Activated CD4-positive, alpha-beta memory T cell treated with anti-CD3 and anti-CD28 coated beads, Interleukin-2, amount 10 ng/mL, durations not matched to agents 7 days and 5 days (primary cell): ENCODE measurements at regions not wholly inside any gene's neighbourhood (a gene's known extent, or its start where the extent isn't known, plus 50 kb on each side); places are given as distances from the start of the nearest gene placed in this dataset.

ENCODE experiments used
- CTCF ChIA-PET: fragments of 350-600 bp; sonication (Branson Sonifier 250); formaldehyde crosslinking; loops from one replicate; lab custom pipeline; 2021; ENCODE audit warnings: antibody characterized with exemption, inconsistent platforms; lab: Charles Lee
- POLR2A ChIA-PET: fragments of 350-600 bp; sonication (Branson Sonifier 250); formaldehyde crosslinking; loops from one replicate; lab custom pipeline; 2021; ENCODE audit warnings: antibody characterized with exemption; lab: Charles Lee
- DNase-seq: peaks from one replicate; pipeline ENCODE4 v3.0.0-alpha.2; 2020
- H3K27ac Mint-ChIP-seq: one replicate; pipeline ENCODE4 v1.8.0; 2021; ENCODE audit warnings: mild to moderate bottlenecking, mixed read lengths
- H3K27me3 Mint-ChIP-seq: one replicate; pipeline ENCODE4 v1.8.0; 2021; ENCODE audit warnings: mixed read lengths
- H3K36me3 Mint-ChIP-seq: one replicate; pipeline ENCODE4 v1.8.0; 2021; ENCODE audit warnings: low read depth, mixed read lengths
- H3K4me1 Mint-ChIP-seq: one replicate; pipeline ENCODE4 v1.8.0; 2021; ENCODE audit warnings: mixed read lengths
- H3K4me3 Mint-ChIP-seq: one replicate; pipeline ENCODE4 v1.8.0; 2021; ENCODE audit warnings: mild to moderate bottlenecking, mixed read lengths
- H3K9me3 Mint-ChIP-seq: one replicate; pipeline ENCODE4 v1.8.0; 2021; ENCODE audit warnings: mixed read lengths

DNA sequence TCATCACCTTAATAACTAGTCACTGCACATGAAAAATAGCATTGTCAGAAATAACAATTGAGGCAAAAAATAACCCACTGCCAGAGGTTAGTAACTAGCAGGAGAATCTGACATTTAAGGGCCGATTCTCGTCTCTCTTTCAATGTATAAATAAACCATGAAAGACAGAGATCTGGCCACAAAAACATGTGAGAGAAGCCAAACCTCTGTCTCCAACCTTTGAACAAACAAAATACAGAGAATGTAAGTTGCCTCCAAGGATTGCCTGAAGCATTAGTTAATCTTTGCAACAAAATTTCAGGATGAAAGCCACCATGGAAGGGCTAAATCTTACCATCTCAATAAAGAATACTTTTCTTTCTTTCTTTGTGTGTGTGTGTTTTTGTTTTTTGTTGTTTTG is 257.4 kb upstream of the TMTC1 start:
- no peak overlapping the region for H3K4me3 Mint-ChIP-seq
- DNase-seq, result no peak
- no peak overlapping the region for H3K27ac Mint-ChIP-seq
- H3K4me1 Mint-ChIP-seq, result no peaks in the 10 kb centered on the region
- H3K9me3 Mint-ChIP-seq, result peaks cover 9% of the 10 kb centered on the region
- ChIA-PET POLR2A (no interaction called here), CTCF (no interaction called here)
- H3K27me3 Mint-ChIP-seq, result no peaks in the 10 kb centered on the region
- H3K36me3 Mint-ChIP-seq, result no peaks in the 10 kb centered on the region

- H3K27ac Mint-ChIP-seq, result no peak overlapping the region
- no peaks in the 10 kb centered on the region for H3K36me3 Mint-ChIP-seq
- ChIA-PET CTCF (no interaction called here), POLR2A (no interaction called here)
- H3K4me1 Mint-ChIP-seq, result no peaks in the 10 kb centered on the region
- H3K4me3 Mint-ChIP-seq, result no peak overlapping the region
- H3K27me3 Mint-ChIP-seq, result no peaks in the 10 kb centered on the region
- H3K9me3 Mint-ChIP-seq, result no peaks in the 10 kb centered on the region
- no peak for DNase-seq
These were observed 247.1 kb upstream of the TMTC1 start for GRCh38 chr12:30030693-30031374.

- POLR2A ChIA-PET, result no interaction called here
- peaks cover 5% of the 10 kb centered on the region for H3K9me3 Mint-ChIP-seq
- no peaks in the 10 kb centered on the region for H3K27me3 Mint-ChIP-seq
- H3K4me3 Mint-ChIP-seq, result no peak overlapping the region
- no peaks in the 10 kb centered on the region for H3K36me3 Mint-ChIP-seq
- H3K4me1 Mint-ChIP-seq, result no peaks in the 10 kb centered on the region
- H3K27ac Mint-ChIP-seq, result no peak overlapping the region
- CTCF ChIA-PET, result no interaction called here
- DNase-seq, result no peak
These were observed 243.0 kb upstream of the TMTC1 start for GRCh38 chr12:30026621-30027234.

DNA sequence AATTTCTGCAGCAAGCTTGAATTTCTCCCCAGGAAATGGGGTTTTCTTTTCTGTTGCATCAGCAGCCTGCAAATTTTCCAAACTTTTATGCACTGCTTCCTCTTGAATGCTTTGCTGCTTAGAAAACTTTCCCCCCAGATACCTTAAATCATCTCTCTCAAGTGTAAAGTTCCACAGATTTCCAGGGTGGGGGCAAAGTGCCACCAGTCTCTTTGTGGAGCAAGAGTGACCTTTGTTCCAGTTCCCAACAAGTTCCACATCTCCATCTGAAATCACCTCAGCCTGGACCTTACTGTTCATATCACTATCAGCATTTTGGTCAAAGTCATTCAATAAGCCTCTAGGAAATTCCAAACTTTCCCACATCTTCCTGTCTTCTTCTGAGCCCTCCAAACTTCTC is 241.6 kb upstream of the TMTC1 start:
- Mint-ChIP-seq H3K27ac (no peak overlapping the region), H3K4me3 (no peak overlapping the region), H3K4me1 (no peaks in the 10 kb centered on the region), H3K27me3 (no peaks in the 10 kb centered on the region), H3K9me3 (peaks cover 5% of the 10 kb centered on the region), H3K36me3 (no peaks in the 10 kb centered on the region)
- no peak for DNase-seq
- CTCF ChIA-PET, result no interaction called here
- POLR2A ChIA-PET, result no interaction called here

- POLR2A ChIA-PET, result no interaction called here
- Mint-ChIP-seq H3K27me3 (no peaks in the 10 kb centered on the region), H3K4me1 (no peaks in the 10 kb centered on the region), H3K9me3 (peaks cover 5% of the 10 kb centered on the region), H3K4me3 (no peak overlapping the region), H3K36me3 (no peaks in the 10 kb centered on the region), H3K27ac (no peak overlapping the region)
- CTCF ChIA-PET, result no interaction called here
- DNase-seq, result no peak
These were observed 239.4 kb upstream of the TMTC1 start for GRCh38 chr12:30023186-30023585.

- Mint-ChIP-seq H3K27ac (no peak overlapping the region), H3K4me1 (no peaks in the 10 kb centered on the region), H3K4me3 (no peak overlapping the region), H3K27me3 (no peaks in the 10 kb centered on the region), H3K36me3 (no peaks in the 10 kb centered on the region), H3K9me3 (peaks cover 5% of the 10 kb centered on the region)
- ChIA-PET CTCF (no interaction called here), POLR2A (no interaction called here)
- DNase-seq, result no peak
These were observed 237.5 kb upstream of the TMTC1 start for GRCh38 chr12:30021051-30021833.

DNA sequence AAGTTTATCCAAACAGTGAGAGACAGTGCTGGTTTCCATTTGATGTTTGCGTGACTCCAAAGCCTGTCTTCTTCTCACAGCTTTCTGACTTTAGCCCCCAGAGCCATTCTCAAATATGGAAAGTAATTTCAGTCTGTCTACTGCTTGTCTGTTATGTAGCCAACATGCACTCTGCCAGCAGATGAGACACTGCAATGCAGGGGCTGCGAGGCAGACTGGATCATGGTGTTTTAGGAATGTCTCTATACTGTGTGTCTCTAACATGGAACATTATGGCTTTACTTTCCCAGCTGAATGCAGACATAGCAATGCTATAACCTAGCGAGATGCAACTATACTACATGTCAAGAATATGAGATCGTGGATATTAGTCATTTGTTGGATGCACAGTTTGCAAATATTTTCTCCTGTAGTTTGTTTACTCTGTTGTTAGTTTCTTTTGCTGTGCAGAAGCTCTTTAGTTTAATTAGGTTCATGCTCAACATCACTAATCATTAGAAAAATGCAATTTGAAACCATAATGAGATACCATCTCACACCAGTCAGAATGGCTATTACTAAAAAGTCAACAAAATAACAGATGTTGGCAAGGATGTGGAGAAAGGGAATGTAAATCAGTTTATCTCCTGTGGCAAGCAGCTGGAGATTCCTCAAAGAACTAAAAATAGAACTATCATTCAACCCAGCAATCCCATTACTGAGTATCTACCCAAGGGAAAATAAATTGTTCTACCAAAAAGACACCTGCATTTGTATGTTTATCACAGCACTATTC is 235.8 kb upstream of the TMTC1 start:
- CTCF ChIA-PET, result no interaction called here
- H3K4me1 Mint-ChIP-seq, result no peaks in the 10 kb centered on the region
- POLR2A ChIA-PET, result no interaction called here
- H3K27ac Mint-ChIP-seq, result no peak overlapping the region
- H3K4me3 Mint-ChIP-seq, result no peak overlapping the region
- H3K9me3 Mint-ChIP-seq, result peaks cover 4% of the 10 kb centered on the region
- no peaks in the 10 kb centered on the region for H3K36me3 Mint-ChIP-seq
- no peak for DNase-seq
- no peaks in the 10 kb centered on the region for H3K27me3 Mint-ChIP-seq

GRCh38 chr12:30016540-30017055 is 232.9 kb upstream of the TMTC1 start:
- no peaks in the 10 kb centered on the region for H3K27me3 Mint-ChIP-seq
- H3K27ac Mint-ChIP-seq, result no peak overlapping the region
- no peaks in the 10 kb centered on the region for H3K4me1 Mint-ChIP-seq
- ChIA-PET CTCF (no interaction called here), POLR2A (no interaction called here)
- H3K36me3 Mint-ChIP-seq, result no peaks in the 10 kb centered on the region
- peaks cover 4% of the 10 kb centered on the region for H3K9me3 Mint-ChIP-seq
- H3K4me3 Mint-ChIP-seq, result no peak overlapping the region
- DNase-seq, result no peak

DNA sequence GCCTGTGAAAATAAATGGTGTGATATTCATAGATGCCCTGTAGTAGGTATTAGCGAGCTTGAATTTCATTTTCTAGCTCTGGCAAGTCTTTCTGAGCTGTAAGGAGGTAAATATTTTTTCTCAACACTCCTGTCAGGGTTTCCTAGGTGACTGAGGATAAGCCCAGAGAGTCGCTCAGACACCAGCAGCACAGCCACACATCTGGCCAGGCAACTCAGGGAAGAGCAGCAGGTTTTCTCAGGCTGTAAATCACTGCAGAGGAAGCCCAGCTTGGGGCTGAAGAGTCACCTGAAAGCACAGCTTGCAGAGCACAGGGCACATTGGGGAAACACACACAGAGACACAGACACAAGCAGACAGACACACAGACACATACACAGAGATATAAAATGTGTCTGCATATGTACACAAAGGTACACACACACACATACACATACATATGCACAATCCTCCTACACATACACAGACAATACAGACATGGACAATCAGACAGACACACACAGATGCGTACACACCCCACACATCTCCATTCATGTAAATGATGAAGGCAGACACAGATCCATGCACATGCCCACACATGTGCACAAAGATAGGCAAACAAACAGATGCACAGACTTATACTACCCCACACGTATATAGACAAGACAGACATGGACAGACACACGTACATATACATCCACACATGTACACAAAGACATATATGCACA is 232.0 kb upstream of the TMTC1 start:
- ChIA-PET CTCF (no interaction called here), POLR2A (no interaction called here)
- Mint-ChIP-seq H3K4me3 (no peak overlapping the region), H3K27me3 (no peaks in the 10 kb centered on the region), H3K27ac (no peak overlapping the region), H3K9me3 (peaks cover 4% of the 10 kb centered on the region), H3K36me3 (no peaks in the 10 kb centered on the region), H3K4me1 (no peaks in the 10 kb centered on the region)
- DNase-seq, result no peak

DNA sequence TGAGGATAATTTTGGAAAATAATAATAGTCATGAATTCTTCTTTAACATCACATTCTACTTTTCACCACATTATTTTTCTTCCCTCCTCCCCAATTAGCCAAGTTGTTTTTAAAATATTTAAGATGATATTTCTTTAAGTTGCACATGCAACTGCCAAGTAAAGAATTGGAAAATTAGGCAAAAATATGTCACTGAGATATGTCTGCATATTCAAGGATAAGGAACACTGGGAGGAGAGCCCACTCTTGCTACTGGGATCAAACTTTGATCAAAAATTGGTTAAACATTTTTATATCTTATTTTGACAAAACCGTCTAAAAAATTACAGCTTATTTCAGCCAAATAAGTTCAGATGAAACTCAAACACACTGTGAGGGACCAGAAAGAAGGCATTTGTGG is 231.2 kb upstream of the TMTC1 start:
- Mint-ChIP-seq H3K27me3 (no peaks in the 10 kb centered on the region), H3K36me3 (no peaks in the 10 kb centered on the region), H3K4me3 (no peak overlapping the region), H3K4me1 (no peaks in the 10 kb centered on the region), H3K27ac (no peak overlapping the region), H3K9me3 (peaks cover 4% of the 10 kb centered on the region)
- CTCF ChIA-PET, result no interaction called here
- no peak for DNase-seq
- POLR2A ChIA-PET, result no interaction called here

DNA sequence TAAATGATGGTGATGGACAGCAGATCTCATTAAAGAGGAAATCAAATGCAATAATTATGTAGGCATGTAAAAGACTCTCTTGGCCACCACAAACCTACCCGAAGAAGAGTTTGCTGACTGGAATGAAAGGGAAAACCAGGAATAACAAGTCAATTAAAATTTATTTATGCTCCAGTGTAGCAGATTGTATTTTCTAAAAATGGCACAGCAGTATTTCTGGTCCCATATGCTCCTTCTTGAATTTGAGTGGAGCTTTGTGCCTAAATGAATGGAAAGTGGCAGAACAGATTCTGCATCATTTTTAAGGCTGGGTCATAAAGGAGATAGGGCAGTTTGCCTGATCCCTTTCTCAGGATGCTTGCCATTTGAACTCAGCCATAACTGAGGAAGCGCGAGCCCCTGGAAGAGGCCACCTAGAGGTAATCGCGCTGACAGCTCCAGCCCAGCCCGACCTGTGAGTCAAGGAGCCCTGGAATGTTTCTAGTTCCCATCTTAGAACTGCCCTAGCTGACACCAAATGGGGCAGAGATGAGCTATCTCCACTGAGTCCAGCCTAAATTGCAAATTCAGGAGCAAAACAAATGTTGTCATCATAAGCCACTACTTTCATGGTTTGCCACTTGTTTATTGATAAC is 229.2 kb upstream of the TMTC1 start:
- Mint-ChIP-seq H3K27me3 (no peaks in the 10 kb centered on the region), H3K27ac (no peak overlapping the region), H3K9me3 (peaks cover 4% of the 10 kb centered on the region), H3K4me3 (no peak overlapping the region), H3K36me3 (no peaks in the 10 kb centered on the region), H3K4me1 (no peaks in the 10 kb centered on the region)
- no peak for DNase-seq
- ChIA-PET POLR2A (no interaction called here), CTCF (no interaction called here)
